SJSA1 (cell line): ENCODE measurements at regions not wholly inside any gene's neighbourhood (a gene's known extent, or its start where the extent isn't known, plus 50 kb on each side); places are given as distances from the start of the nearest gene placed in this dataset.

Experiments used
- DNase-seq, 2 experiments: peaks; one replicate each; pipeline ENCODE4 v3.0.0-alpha.2; 2015 to 2020; ENCODE audit warnings: low spot score in 2 of 2, low read depth in 1 of 2
- H3K27ac ChIP-seq: fragments of 250-450 bp; sonication (Bioruptor Pico); 2 replicates; pipeline ENCODE4 v1.5.1; 2020; ENCODE audit warnings: mild to moderate bottlenecking, moderate library complexity
- H3K27me3 ChIP-seq: fragments of 250-450 bp; sonication (Bioruptor Pico); replicated peaks from 2 replicates; pipeline ENCODE4 v1.5.1; 2020; ENCODE audit warnings: mild to moderate bottlenecking, moderate library complexity
- H3K36me3 ChIP-seq: fragments of 250-450 bp; sonication (Bioruptor Pico); 2 replicates; pipeline ENCODE4 v1.5.1; 2020; ENCODE audit warnings: mild to moderate bottlenecking
- H3K4me1 ChIP-seq: fragments of 250-450 bp; sonication (Bioruptor Pico); replicated peaks from 2 replicates; pipeline ENCODE4 v1.6.1; 2021; ENCODE audit warnings: mild to moderate bottlenecking
- H3K4me3 ChIP-seq: fragments of 250-450 bp; sonication (Bioruptor Pico); 2 replicates; pipeline ENCODE4 v1.5.1; 2020; ENCODE audit warnings: mild to moderate bottlenecking
- H3K9me3 ChIP-seq: fragments of 250-450 bp; sonication (Bioruptor Pico); replicated peaks from 2 replicates; pipeline ENCODE4 v1.5.1; 2020; ENCODE audit warnings: mild to moderate bottlenecking

- H3K9me3 ChIP-seq, result no peaks in the 10 kb centered on the region
- H3K27me3 ChIP-seq, result 0 out of 2 replicates have a peak, but pooled peaks cover 4% of the 10 kb centered on the region
- no peak overlapping the region for H3K4me3 ChIP-seq
- H3K36me3 ChIP-seq, result no peaks in the 10 kb centered on the region
- no peak for DNase-seq
- H3K4me1 ChIP-seq, result no peaks in the 10 kb centered on the region
- H3K27ac ChIP-seq, result no peak overlapping the region
Observed at GRCh38 chr14:97233319-97233985, 436.3 kb downstream of the VRK1 start.

- Histone ChIP-seq H3K36me3 (no peaks in the 10 kb centered on the region), H3K27ac (no peak overlapping the region), H3K4me1 (no peaks in the 10 kb centered on the region), H3K27me3 (no peaks in the 10 kb centered on the region), H3K4me3 (no peak overlapping the region), H3K9me3 (no peaks in the 10 kb centered on the region)
- DNase-seq, result no peak
Observed at GRCh38 chr14:97246648-97247047, 449.5 kb downstream of the VRK1 start.

- H3K27me3 ChIP-seq, result no peaks in the 10 kb centered on the region
- DNase-seq, result no peak
- no peak overlapping the region for H3K4me3 ChIP-seq
- H3K9me3 ChIP-seq, result no peaks in the 10 kb centered on the region
- no peaks in the 10 kb centered on the region for H3K4me1 ChIP-seq
- no peaks in the 10 kb centered on the region for H3K36me3 ChIP-seq
- H3K27ac ChIP-seq, result no peak overlapping the region
Observed at GRCh38 chr14:97248973-97249372, 451.8 kb downstream of the VRK1 start.

DNA sequence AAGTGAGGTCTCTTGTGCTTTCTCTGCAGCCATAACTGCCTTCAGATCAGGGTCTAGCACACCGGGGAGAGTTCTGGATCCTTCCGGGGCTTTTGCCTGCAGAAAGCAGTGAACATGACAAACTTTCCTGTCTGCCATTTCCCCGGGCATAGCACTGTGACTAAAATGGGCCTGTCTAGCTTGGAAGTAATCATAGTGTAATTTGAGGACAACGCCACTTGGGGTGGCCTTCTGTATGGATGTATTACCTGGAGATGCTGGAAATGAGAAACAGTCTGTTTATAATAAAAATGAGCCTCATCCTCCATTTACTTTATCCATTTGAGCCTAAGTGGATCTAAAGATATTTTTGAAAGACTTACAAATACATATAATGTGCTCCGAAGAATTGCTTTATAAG is 453.7 kb downstream of the VRK1 start:
- no peaks in the 10 kb centered on the region for H3K4me1 ChIP-seq
- no peak for DNase-seq
- no peak overlapping the region for H3K4me3 ChIP-seq
- no peak overlapping the region for H3K27ac ChIP-seq
- no peaks in the 10 kb centered on the region for H3K27me3 ChIP-seq
- H3K9me3 ChIP-seq, result no peaks in the 10 kb centered on the region
- H3K36me3 ChIP-seq, result no peaks in the 10 kb centered on the region

GRCh38 chr14:97251491-97252155 is 454.4 kb downstream of the VRK1 start:
- H3K27ac ChIP-seq, result no peak overlapping the region
- H3K4me3 ChIP-seq, result no peak overlapping the region
- no peaks in the 10 kb centered on the region for H3K4me1 ChIP-seq
- no peak for DNase-seq
- H3K27me3 ChIP-seq, result no peaks in the 10 kb centered on the region
- no peaks in the 10 kb centered on the region for H3K36me3 ChIP-seq
- H3K9me3 ChIP-seq, result no peaks in the 10 kb centered on the region

DNA sequence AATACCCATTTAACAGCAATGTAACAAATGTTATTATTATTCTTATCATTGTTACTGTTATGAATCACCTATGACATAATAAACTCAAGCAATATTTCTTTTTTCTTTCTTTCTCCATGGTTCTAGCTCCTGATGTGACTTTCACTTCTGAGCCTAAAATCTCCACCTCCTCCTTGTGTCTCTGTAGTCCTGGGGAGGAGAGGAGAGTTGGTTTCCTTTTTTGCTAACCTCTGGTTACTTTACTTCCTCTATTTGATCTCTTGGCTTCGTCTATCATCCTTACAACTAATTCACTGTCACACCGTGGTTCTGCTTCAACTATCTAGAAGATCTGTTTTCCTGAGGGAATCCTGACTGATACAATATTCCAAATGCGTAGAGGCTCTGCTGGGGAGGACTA is 456.6 kb downstream of the VRK1 start:
- Histone ChIP-seq H3K9me3 (no peaks in the 10 kb centered on the region), H3K4me3 (no peak overlapping the region), H3K27me3 (peaks cover 3% of the 10 kb centered on the region; the same call in 1 of the 2 replicates), H3K4me1 (no peaks in the 10 kb centered on the region), H3K36me3 (no peaks in the 10 kb centered on the region), H3K27ac (no peak overlapping the region)
- DNase-seq, result no peak

DNA sequence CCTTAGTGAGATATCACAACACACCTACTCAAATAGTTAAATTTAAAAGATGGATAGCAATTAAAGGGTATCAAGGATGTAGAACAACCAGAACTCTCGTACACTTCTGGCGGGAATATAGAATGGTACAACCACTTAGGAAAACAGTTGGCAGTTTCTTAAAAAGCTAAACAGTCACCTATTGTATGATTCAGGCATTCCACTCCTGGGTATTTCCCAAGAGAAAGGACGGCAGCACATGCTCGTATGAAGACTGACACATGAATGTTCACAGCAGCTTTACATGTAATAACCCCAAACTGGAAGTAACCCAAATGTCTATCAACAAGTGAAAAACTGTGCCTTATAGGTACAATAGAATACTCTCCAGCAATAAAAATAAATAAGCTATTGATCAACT is 465.2 kb downstream of the VRK1 start:
- DNase-seq, result no peak
- H3K4me3 ChIP-seq, result no peak overlapping the region
- no peak overlapping the region for H3K27ac ChIP-seq
- peaks cover 6% of the 10 kb centered on the region for H3K4me1 ChIP-seq
- peaks cover 3% of the 10 kb centered on the region; the same call in 1 of the 2 replicates for H3K27me3 ChIP-seq
- no peaks in the 10 kb centered on the region for H3K36me3 ChIP-seq
- H3K9me3 ChIP-seq, result no peaks in the 10 kb centered on the region

GRCh38 chr14:97264516-97265230 is 467.5 kb downstream of the VRK1 start:
- DNase-seq, result no peak
- no peaks in the 10 kb centered on the region for H3K27me3 ChIP-seq
- no peak overlapping the region for H3K4me3 ChIP-seq
- no peaks in the 10 kb centered on the region for H3K9me3 ChIP-seq
- H3K27ac ChIP-seq, result no peak overlapping the region
- peaks cover 11% of the 10 kb centered on the region for H3K4me1 ChIP-seq
- no peaks in the 10 kb centered on the region for H3K36me3 ChIP-seq

- no peak overlapping the region for H3K27ac ChIP-seq
- peak; percentile 41 to 46 for DNase-seq
- H3K36me3 ChIP-seq, result no peaks in the 10 kb centered on the region
- H3K27me3 ChIP-seq, result no peaks in the 10 kb centered on the region
- H3K9me3 ChIP-seq, result no peaks in the 10 kb centered on the region
- H3K4me3 ChIP-seq, result no peak overlapping the region
- H3K4me1 ChIP-seq, result peaks cover 11% of the 10 kb centered on the region
Observed at GRCh38 chr14:97266653-97267052, 469.5 kb downstream of the VRK1 start.

- no peak overlapping the region for H3K27ac ChIP-seq
- H3K9me3 ChIP-seq, result no peaks in the 10 kb centered on the region
- H3K27me3 ChIP-seq, result no peaks in the 10 kb centered on the region
- H3K4me1 ChIP-seq, result peaks cover 11% of the 10 kb centered on the region
- H3K36me3 ChIP-seq, result no peaks in the 10 kb centered on the region
- DNase-seq, result peak in 1 of 2 experiments; percentile 30
- no peak overlapping the region for H3K4me3 ChIP-seq
Observed at GRCh38 chr14:97267509-97267908, 470.3 kb downstream of the VRK1 start.

DNA sequence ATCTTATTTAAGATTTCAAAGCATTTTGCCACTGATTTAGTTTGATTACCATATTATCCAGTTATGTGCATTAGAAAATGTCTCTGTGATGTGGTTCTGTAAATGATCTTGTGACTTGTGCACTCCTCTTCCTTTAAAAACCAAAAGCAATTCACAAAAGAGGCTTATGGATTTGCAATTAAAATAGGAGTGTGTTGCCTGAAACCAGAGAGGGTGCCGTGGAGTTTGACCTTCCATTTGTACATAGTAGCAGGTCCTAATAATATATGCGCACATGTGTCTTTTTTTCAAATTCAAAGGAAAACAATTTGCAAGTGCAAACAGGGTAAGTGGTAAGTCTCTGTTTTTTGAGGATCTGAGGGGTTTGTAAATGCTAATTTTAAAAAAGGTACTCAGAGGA is 470.9 kb downstream of the VRK1 start:
- Histone ChIP-seq H3K4me3 (no peak overlapping the region), H3K36me3 (no peaks in the 10 kb centered on the region), H3K27me3 (no peaks in the 10 kb centered on the region), H3K4me1 (peaks cover 11% of the 10 kb centered on the region), H3K9me3 (no peaks in the 10 kb centered on the region), H3K27ac (no peak overlapping the region)
- no peak for DNase-seq

DNA sequence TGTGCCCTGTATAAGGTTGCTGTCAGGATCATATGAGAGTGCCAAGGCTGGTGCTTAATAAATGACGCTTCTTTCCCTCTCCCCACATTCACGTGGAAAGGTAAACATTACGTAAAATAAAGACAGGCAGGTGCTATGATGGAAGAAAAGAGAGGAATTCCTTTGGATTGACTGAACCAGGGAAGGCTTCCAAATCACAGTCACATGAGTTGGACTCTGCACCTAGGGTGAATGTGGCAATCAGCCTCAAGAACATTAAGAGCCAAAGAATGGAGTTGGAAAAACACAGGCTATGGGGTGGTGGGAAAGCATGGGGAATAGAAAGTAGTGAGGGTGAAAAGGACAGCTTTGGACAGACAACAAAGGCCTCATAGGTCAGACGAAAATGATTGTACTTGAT is 473.1 kb downstream of the VRK1 start:
- H3K27ac ChIP-seq, result no peak overlapping the region
- no peaks in the 10 kb centered on the region for H3K9me3 ChIP-seq
- H3K4me3 ChIP-seq, result no peak overlapping the region
- DNase-seq, result no peak
- H3K4me1 ChIP-seq, result peaks cover 11% of the 10 kb centered on the region
- H3K36me3 ChIP-seq, result no peaks in the 10 kb centered on the region
- H3K27me3 ChIP-seq, result no peaks in the 10 kb centered on the region

DNA sequence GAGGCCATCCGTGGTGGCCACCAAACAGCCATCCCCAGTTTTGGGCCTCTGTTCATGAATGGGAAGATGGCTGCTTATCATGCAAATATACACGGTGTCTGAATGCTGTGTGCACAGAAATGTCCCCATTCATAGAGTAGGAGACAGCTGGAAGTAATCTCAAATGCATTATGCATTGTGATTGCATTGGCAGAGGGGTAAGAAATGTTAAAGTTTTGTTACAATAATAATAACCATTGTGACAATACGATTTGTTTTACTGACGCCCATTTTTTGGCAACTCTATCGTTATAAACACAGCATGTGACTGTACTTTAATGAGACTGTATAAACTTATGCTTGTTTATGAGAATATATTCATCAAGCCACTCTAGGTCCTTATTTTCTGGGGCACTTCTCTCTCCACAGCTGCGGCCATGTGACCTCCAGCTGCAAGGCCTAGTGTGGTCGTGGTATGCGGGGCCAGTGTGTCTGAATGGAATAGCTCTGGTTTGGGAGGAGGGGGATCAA is 474.3 kb downstream of the VRK1 start:
- no peak for DNase-seq
- Histone ChIP-seq H3K27ac (no peak overlapping the region), H3K36me3 (no peaks in the 10 kb centered on the region), H3K9me3 (no peaks in the 10 kb centered on the region), H3K27me3 (no peaks in the 10 kb centered on the region), H3K4me3 (no peak overlapping the region), H3K4me1 (peaks cover 10% of the 10 kb centered on the region)

DNA sequence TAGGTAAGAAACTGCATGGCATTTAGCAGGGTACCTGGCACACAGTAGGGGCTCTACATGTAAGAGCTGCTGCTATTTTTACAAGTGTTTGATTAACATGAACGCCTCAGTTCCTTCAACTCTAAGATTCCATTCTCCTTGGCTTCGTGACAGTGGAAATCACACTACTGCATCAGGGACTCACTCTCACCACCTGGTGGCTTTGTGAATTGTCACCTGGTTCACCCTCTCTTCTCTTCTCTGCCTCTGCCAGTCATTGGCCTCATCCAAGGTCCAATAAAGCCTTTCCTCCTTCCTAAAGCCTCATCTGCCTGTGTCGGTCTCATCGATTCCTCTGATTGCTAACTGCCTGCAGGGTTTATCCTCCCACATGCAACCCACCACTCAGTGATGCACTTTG is 476.4 kb downstream of the VRK1 start:
- DNase-seq, result no peak
- no peaks in the 10 kb centered on the region for H3K9me3 ChIP-seq
- no peak overlapping the region for H3K4me3 ChIP-seq
- H3K27me3 ChIP-seq, result no peaks in the 10 kb centered on the region
- no peaks in the 10 kb centered on the region for H3K36me3 ChIP-seq
- no peak overlapping the region for H3K27ac ChIP-seq
- no peaks in the 10 kb centered on the region for H3K4me1 ChIP-seq
